Neural progenitor cell (in vitro differentiated cells): ENCODE measurements at regions not wholly inside any gene's neighbourhood (a gene's known extent, or its start where the extent isn't known, plus 50 kb on each side); places are given as distances from the start of the nearest gene placed in this dataset.

Experiments
- DNase-seq: peaks from one replicate; pipeline ENCODE4 v3.0.0-alpha.2; 2016; ENCODE audit warnings: low spot score
- H2AFZ ChIP-seq: fragments of 200-600 bp; sonication (generic); replicated peaks from 2 replicates; pipeline ENCODE4 v1.6.1; 2016; ENCODE audit warnings: antibody characterized with exemption
- H3F3A ChIP-seq: fragments of 200-600 bp; sonication (generic); 2 replicates; pipeline ENCODE4 v1.6.1; 2016; ENCODE audit warnings: antibody characterized with exemption, low read depth
- H3K27ac ChIP-seq: fragments of 200-600 bp; sonication (generic); 2 replicates; pipeline ENCODE4 v1.5.1; 2016; ENCODE audit warnings: mild to moderate bottlenecking
- H3K27me3 ChIP-seq: fragments of 200-600 bp; sonication (generic); 2 replicates; pipeline ENCODE4 v1.6.1; 2016; ENCODE audit warnings: mild to moderate bottlenecking, moderate library complexity
- H3K36me3 ChIP-seq: fragments of 200-600 bp; sonication (generic); 2 replicates; pipeline ENCODE4 v1.5.1; 2016
- H3K4me1 ChIP-seq: fragments of 200-600 bp; sonication (generic); 2 replicates; pipeline ENCODE4 v1.6.1; 2016; ENCODE audit warnings: mixed run types
- H3K4me2 ChIP-seq: fragments of 200-600 bp; sonication (generic); 2 replicates; pipeline ENCODE4 v1.6.1; 2016
- H3K4me3 ChIP-seq: fragments of 200-600 bp; sonication (generic); 2 replicates; pipeline ENCODE4 v1.5.1; 2016
- H3K79me2 ChIP-seq: fragments of 200-600 bp; sonication (generic); 2 replicates; pipeline ENCODE4 v1.6.1; 2016; ENCODE audit warnings: low read depth
- H3K9ac ChIP-seq: fragments of 200-600 bp; sonication (generic); 2 replicates; pipeline ENCODE4 v1.6.1; 2016
- H3K9me3 ChIP-seq: fragments of 200-600 bp; sonication (generic); 2 replicates; pipeline ENCODE4 v1.5.1; 2016; ENCODE audit warnings: low read depth
- H4K20me1 ChIP-seq: fragments of 200-600 bp; sonication (generic); 2 replicates; pipeline ENCODE4 v1.6.1; 2016; ENCODE audit warnings: low read depth
- H3K27ac Mint-ChIP-seq: 3 replicates; pipeline ENCODE4 v1.8.0; 2021; ENCODE audit warnings: mixed read lengths
- H3K27me3 Mint-ChIP-seq: 2 replicates; pipeline ENCODE4 v1.8.0; 2022; ENCODE audit warnings: low read depth, mild to moderate bottlenecking, inconsistent platforms, moderate library complexity, mixed read lengths; ENCODE audit not compliant: insufficient read depth
- H3K36me3 Mint-ChIP-seq: 3 replicates; pipeline ENCODE4 v1.8.0; 2021; ENCODE audit warnings: mixed read lengths
- H3K4me1 Mint-ChIP-seq: 3 replicates; pipeline ENCODE4 v1.8.0; 2021; ENCODE audit warnings: mixed read lengths
- H3K4me3 Mint-ChIP-seq: 3 replicates; pipeline ENCODE4 v1.8.0; 2021; ENCODE audit warnings: mild to moderate bottlenecking, moderate library complexity, mixed read lengths
- H3K9me3 Mint-ChIP-seq: 3 replicates; pipeline ENCODE4 v1.8.0; 2020; ENCODE audit warnings: mixed read lengths
- EZH2 ChIP-seq: fragments of 200-600 bp; sonication (generic); IDR thresholded peaks from 2 replicates; pipeline ENCODE4 v1.6.1; 2017; ENCODE audit warnings: antibody characterized with exemption, mild to moderate bottlenecking, moderate library complexity
- EZH2phosphoT487 ChIP-seq: fragments of 200-600 bp; sonication (generic); IDR thresholded peaks from 2 replicates; pipeline ENCODE4 v1.6.1; 2017; ENCODE audit warnings: antibody characterized with exemption
- TF ChIP-seq, protein P1 (sequence below): fragments of 200-600 bp; sonication (generic); IDR thresholded peaks from 2 replicates; pipeline ENCODE4 v1.5.1; 2017; ENCODE audit warnings: antibody characterized with exemption, mild to moderate bottlenecking

- Histone ChIP-seq H3K9ac (no peak overlapping the region), H2AFZ (no peak overlapping the region), H3K4me1 (peaks cover 15% of the 10 kb centered on the region), H3K27ac (no peak overlapping the region), H3K36me3 (no peaks in the 10 kb centered on the region), H3F3A (no peaks in the 10 kb centered on the region), H4K20me1 (no peaks in the 10 kb centered on the region), H3K79me2 (no peaks in the 10 kb centered on the region), H3K27me3 (peaks cover 35% of the 10 kb centered on the region), H3K4me3 (no peak overlapping the region), H3K4me2 (no peak overlapping the region), H3K9me3 (no peaks in the 10 kb centered on the region)
- Mint-ChIP-seq H3K9me3 (no peaks in the 10 kb centered on the region), H3K4me1 (peaks cover 56% of the 10 kb centered on the region), H3K4me3 (no peak overlapping the region), H3K27me3 (peaks cover 5% of the 10 kb centered on the region), H3K27ac (no peak overlapping the region), H3K36me3 (no peaks in the 10 kb centered on the region)
- no peak for DNase-seq
- TF ChIP-seq, protein P1, sequence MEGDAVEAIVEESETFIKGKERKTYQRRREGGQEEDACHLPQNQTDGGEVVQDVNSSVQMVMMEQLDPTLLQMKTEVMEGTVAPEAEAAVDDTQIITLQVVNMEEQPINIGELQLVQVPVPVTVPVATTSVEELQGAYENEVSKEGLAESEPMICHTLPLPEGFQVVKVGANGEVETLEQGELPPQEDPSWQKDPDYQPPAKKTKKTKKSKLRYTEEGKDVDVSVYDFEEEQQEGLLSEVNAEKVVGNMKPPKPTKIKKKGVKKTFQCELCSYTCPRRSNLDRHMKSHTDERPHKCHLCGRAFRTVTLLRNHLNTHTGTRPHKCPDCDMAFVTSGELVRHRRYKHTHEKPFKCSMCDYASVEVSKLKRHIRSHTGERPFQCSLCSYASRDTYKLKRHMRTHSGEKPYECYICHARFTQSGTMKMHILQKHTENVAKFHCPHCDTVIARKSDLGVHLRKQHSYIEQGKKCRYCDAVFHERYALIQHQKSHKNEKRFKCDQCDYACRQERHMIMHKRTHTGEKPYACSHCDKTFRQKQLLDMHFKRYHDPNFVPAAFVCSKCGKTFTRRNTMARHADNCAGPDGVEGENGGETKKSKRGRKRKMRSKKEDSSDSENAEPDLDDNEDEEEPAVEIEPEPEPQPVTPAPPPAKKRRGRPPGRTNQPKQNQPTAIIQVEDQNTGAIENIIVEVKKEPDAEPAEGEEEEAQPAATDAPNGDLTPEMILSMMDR: no peak
- TF ChIP-seq EZH2phosphoT487: no peak
These were observed 88.6 kb upstream of the BRD7 start for GRCh38 chr16:50457423-50457822.

GRCh38 chr16:50455288-50455845 lies 86.6 kb upstream of the BRD7 start:
- H3K4me3 ChIP-seq: no peak overlapping the region
- Mint-ChIP-seq H3K4me3 (peak overlapping the region; percentile 52), H3K27ac (peak overlapping the region; percentile 94), H3K36me3 (no peaks in the 10 kb centered on the region), H3K27me3 (peaks cover 14% of the 10 kb centered on the region), H3K4me1 (peaks cover 61% of the 10 kb centered on the region), H3K9me3 (no peaks in the 10 kb centered on the region)
- no peak overlapping the region for H3K27ac ChIP-seq
- no peak for DNase-seq
- H3K9me3 ChIP-seq: no peaks in the 10 kb centered on the region
- no peak overlapping the region for H2AFZ ChIP-seq
- no peaks in the 10 kb centered on the region for H4K20me1 ChIP-seq
- H3F3A ChIP-seq: no peaks in the 10 kb centered on the region
- peaks cover 27% of the 10 kb centered on the region for H3K27me3 ChIP-seq
- H3K36me3 ChIP-seq: no peaks in the 10 kb centered on the region
- TF ChIP-seq, protein P1: no peak
- TF ChIP-seq EZH2phosphoT487: no peak
- TF ChIP-seq EZH2: no peak
- no peaks in the 10 kb centered on the region for H3K79me2 ChIP-seq
- H3K4me1 ChIP-seq: peaks cover 13% of the 10 kb centered on the region
- H3K4me2 ChIP-seq: no peak overlapping the region
- H3K9ac ChIP-seq: no peak overlapping the region

DNA sequence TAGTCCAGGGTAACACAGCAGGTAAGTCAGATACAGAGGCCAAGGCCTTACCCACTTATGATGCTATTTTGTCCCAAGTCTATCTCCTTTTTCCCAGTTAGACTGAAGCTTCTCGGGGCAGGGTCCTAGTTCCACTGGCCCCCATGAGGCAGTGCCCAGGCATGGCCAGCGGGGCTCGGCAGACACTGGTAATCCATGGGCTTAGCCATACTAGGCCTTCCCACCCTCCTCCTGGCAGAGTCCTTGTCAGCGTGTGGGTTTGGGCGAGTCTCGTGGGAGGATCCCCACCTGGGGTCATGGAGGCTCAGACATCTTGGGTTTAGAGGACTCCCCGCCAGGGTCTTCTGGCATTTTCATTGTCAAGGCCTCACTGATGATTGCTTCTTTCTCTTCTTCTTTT lies 84.7 kb upstream of the BRD7 start:
- Histone ChIP-seq H3F3A (peaks cover 12% of the 10 kb centered on the region), H3K4me2 (no peak overlapping the region), H3K9me3 (no peaks in the 10 kb centered on the region), H3K4me1 (peaks cover 18% of the 10 kb centered on the region), H3K79me2 (no peaks in the 10 kb centered on the region), H4K20me1 (peaks cover 9% of the 10 kb centered on the region), H3K36me3 (no peaks in the 10 kb centered on the region), H3K27me3 (peaks cover 8% of the 10 kb centered on the region), H3K4me3 (no peak overlapping the region), H2AFZ (no peak overlapping the region), H3K27ac (no peak overlapping the region), H3K9ac (no peak overlapping the region)
- H3K4me1 Mint-ChIP-seq: peaks cover 63% of the 10 kb centered on the region
- H3K27me3 Mint-ChIP-seq: peaks cover 25% of the 10 kb centered on the region
- no peaks in the 10 kb centered on the region for H3K9me3 Mint-ChIP-seq
- TF ChIP-seq EZH2phosphoT487 (no peak), EZH2 (no peak)
- TF ChIP-seq, protein P1: no peak
- H3K27ac Mint-ChIP-seq: no peak overlapping the region
- H3K36me3 Mint-ChIP-seq: no peaks in the 10 kb centered on the region
- DNase-seq: no peak
- no peak overlapping the region for H3K4me3 Mint-ChIP-seq
